Stimulated activated memory B cell treated with anti-CD40 and anti-IgM and Interleukin-4, amounts not matched to agents 10 μg/mL and 1 μg/mL and 100 μg/mL, for 72 hours (primary cell): ENCODE measurements at regions not wholly inside any gene's neighbourhood (a gene's known extent, or its start where the extent isn't known, plus 50 kb on each side); places are given as distances from the start of the nearest gene placed in this dataset.

ENCODE experiments used
- ATAC-seq: fragments of 150-1000 bp; cut with Tn5 transposase; 2 replicates; pipeline ENCODE4 v1.10.0; 2021
- H3K27ac Mint-ChIP-seq: one replicate; pipeline ENCODE4 v1.8.0; 2022; ENCODE audit warnings: mild to moderate bottlenecking, mixed read lengths
- H3K27me3 Mint-ChIP-seq: one replicate; pipeline ENCODE4 v1.8.0; 2022; ENCODE audit warnings: mixed read lengths
- H3K36me3 Mint-ChIP-seq: one replicate; pipeline ENCODE4 v1.8.0; 2022; ENCODE audit warnings: mixed read lengths
- H3K4me1 Mint-ChIP-seq: one replicate; pipeline ENCODE4 v1.8.0; 2022; ENCODE audit warnings: mixed read lengths
- H3K4me3 Mint-ChIP-seq: one replicate; pipeline ENCODE4 v1.8.0; 2022; ENCODE audit warnings: mild to moderate bottlenecking, moderate library complexity, mixed read lengths
- H3K9me3 Mint-ChIP-seq: one replicate; pipeline ENCODE4 v1.8.0; 2022; ENCODE audit warnings: mixed read lengths

DNA sequence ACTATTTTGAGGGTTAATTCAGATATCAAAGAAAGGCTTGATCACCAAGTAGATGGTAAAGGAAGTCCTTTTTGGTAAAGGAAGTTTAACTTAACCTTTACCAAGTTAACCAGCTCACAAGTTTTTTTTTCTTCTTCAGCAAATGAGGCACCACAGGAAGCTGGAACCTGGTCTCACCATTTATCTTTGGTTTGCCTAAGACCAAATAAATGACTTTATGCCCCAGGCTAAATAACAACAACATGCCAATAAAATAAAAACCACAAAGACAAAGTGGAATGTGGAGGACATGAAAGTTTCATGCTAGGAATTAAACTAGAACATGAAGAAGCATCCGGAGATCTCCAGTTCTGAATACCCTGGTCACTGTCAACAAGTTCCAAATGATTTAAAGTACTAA, 116.8 kb upstream of the PRICKLE1 start:
- Mint-ChIP-seq H3K27me3 (no peaks in the 10 kb centered on the region), H3K4me1 (no peaks in the 10 kb centered on the region)

DNA sequence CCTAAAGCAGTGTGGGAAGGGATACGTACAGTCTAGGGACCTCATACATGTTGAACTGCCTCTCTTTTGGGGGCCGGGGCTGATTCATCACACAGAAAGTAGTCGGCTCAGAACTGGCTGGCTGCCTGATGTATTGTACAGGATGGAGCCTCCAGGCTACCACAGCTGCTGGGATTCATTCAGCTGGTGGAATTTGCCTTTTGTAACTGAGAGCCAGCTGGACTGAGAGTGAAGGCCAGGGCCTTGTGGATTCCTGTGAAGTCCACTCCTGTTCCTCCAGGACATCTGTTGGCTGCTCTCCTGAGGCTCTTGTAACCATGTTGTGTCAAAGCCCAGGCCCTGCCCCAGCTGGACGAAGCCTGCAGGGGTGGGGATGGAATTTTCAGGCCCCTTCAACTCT, 116.3 kb upstream of the PRICKLE1 start:
- no peak for ATAC-seq

More for the DNA sequence above, 116.8 kb upstream of the PRICKLE1 start:
- ATAC-seq, result no peak
- Mint-ChIP-seq H3K4me3 (no peak overlapping the region), H3K9me3 (peaks cover 4% of the 10 kb centered on the region), H3K27ac (no peak overlapping the region), H3K36me3 (no peaks in the 10 kb centered on the region)

DNA sequence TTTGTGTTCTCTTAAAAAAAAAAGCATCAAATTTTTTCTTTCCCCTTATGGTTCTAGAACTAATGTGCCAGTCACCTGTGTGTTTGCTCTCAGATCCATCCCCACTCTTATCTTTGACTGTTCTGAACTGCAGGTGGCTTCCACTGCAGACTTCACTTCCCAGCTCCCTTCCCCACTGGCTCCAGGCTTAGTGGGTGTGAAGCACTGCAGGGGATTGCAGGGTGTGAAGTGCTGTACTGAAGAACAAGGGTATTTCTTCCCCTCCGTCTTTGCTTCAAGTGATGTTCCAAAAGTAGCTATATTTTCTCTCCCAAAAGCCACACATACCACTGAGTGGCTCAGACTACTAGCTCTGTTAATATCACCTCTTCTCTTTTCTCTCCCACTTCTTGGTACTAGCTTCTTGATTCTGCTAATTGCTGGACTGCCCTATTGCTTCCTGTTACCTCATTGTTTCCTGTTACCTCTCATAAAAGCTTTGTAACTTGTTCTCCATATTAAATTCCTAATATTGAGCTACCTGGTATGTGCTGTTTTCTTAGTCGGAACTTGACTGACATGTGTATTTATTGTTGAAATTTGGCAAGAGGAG, 115.4 kb upstream of the PRICKLE1 start:
- Mint-ChIP-seq H3K36me3 (no peaks in the 10 kb centered on the region), H3K4me3 (no peak overlapping the region), H3K27me3 (no peaks in the 10 kb centered on the region), H3K27ac (no peak overlapping the region), H3K4me1 (no peaks in the 10 kb centered on the region), H3K9me3 (no peaks in the 10 kb centered on the region)
- ATAC-seq, result no peak

More for the DNA sequence above, 116.3 kb upstream of the PRICKLE1 start:
- no peak overlapping the region for H3K4me3 Mint-ChIP-seq
- H3K36me3 Mint-ChIP-seq, result no peaks in the 10 kb centered on the region
- no peak overlapping the region for H3K27ac Mint-ChIP-seq
- H3K4me1 Mint-ChIP-seq, result no peaks in the 10 kb centered on the region
- H3K27me3 Mint-ChIP-seq, result no peaks in the 10 kb centered on the region
- peaks cover under 1% of the 10 kb centered on the region for H3K9me3 Mint-ChIP-seq

DNA sequence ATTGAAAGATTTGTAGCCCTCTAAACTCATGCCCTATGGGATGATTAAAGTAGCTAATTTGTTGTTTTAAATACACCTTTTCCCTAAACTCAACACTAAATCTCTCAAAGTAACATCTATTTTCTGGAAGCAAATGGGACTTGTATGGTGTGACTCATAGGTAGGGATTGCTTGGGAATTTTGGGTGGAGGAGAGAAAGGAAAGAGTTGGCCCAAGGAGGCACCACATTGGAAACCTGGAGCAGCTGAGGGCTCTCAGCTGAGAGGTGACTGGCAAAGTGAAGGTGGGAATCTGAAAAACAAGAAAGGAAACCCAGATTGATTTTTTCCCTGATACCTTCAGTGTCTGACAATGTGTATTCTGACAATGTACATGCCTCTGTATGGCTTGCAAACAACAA, 114.8 kb upstream of the PRICKLE1 start:
- no peaks in the 10 kb centered on the region for H3K9me3 Mint-ChIP-seq
- no peak overlapping the region for H3K4me3 Mint-ChIP-seq
- no peak for ATAC-seq
- no peaks in the 10 kb centered on the region for H3K36me3 Mint-ChIP-seq
- H3K27ac Mint-ChIP-seq, result no peak overlapping the region
- H3K27me3 Mint-ChIP-seq, result no peaks in the 10 kb centered on the region
- no peaks in the 10 kb centered on the region for H3K4me1 Mint-ChIP-seq

DNA sequence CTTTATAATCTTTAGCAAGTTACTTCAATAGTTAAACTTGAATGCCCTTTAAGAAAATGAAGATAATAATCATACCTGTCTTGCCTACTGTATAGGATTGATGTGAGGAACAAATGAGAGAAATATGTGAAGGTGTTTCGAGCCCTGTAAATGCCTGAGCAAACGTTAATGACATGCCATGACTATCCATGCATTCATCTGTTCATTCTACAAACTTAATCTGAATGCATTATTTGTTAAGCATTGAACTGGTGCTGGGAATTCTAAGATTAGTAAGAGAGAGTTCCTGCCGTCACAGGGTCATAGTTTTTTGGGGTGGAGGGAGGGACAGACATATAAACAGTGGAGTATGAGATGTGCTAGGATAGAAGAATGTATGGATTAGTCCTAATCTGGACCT, 111.5 kb upstream of the PRICKLE1 start:
- no peaks in the 10 kb centered on the region for H3K36me3 Mint-ChIP-seq
- no peak overlapping the region for H3K4me3 Mint-ChIP-seq
- no peak for ATAC-seq
- H3K27ac Mint-ChIP-seq, result no peak overlapping the region
- no peaks in the 10 kb centered on the region for H3K4me1 Mint-ChIP-seq
- H3K9me3 Mint-ChIP-seq, result no peaks in the 10 kb centered on the region
- no peaks in the 10 kb centered on the region for H3K27me3 Mint-ChIP-seq

DNA sequence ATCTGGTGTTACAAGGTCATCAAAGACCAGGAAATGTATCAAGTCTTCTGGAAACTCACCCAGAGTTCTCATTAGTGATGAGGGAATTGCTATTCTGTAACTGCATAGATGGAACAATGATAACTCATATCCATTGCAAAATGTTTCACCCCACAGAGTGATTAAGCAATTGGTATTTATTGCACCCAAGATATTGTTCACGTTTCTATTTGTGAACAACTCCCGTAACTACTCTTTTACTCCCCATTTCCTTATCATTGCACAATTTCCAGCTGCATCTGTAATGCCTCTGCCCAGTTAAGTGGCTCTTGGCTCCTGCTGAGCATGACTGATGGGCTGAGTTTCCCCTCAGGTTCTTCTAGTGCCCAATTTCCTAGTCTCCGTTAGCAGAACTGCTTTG, 108.7 kb upstream of the PRICKLE1 start:
- no peaks in the 10 kb centered on the region for H3K27me3 Mint-ChIP-seq
- no peaks in the 10 kb centered on the region for H3K36me3 Mint-ChIP-seq
- H3K4me1 Mint-ChIP-seq, result no peaks in the 10 kb centered on the region
- no peak overlapping the region for H3K4me3 Mint-ChIP-seq
- peaks cover 2% of the 10 kb centered on the region for H3K9me3 Mint-ChIP-seq
- H3K27ac Mint-ChIP-seq, result no peak overlapping the region
- ATAC-seq, result no peak

DNA sequence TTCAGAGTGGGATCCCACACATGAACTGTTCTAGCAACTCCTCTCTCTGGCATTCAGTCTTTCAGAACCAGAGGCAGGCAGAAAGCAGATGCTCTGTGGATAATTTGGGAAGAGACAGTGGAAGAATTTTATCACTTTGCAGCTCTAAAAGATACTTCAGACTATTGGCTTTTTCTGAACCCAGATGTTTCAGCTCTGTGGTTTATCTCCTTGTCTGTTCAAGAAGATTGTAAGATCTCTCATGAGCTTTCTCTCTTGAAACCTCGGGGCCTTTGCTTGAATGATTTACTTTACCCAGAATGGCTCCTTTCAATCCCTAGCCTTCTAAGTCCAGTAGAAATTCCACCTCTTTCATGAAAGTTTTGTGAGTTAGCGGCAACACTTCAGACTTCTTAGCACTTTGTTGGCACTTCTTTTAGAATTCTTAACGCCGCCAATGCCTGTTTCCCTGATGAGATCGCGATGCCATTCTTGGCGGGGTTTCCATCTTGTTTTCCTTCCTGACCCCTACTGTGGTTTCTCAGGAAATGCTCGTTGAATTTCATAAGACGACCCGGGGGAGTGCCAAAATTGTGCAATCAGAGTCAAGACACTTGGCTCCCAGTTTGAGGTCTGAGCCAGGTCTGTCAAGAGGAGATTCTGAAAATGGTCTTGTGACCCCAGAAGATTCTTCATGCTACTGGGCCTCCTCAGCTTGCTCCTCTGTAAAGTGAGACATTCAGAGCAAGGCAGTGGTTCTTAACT, 107.0 kb upstream of the PRICKLE1 start:
- ATAC-seq, result no peak
- no peaks in the 10 kb centered on the region for H3K4me1 Mint-ChIP-seq
- no peaks in the 10 kb centered on the region for H3K36me3 Mint-ChIP-seq
- no peak overlapping the region for H3K4me3 Mint-ChIP-seq
- peaks cover 2% of the 10 kb centered on the region for H3K9me3 Mint-ChIP-seq
- H3K27me3 Mint-ChIP-seq, result no peaks in the 10 kb centered on the region
- no peak overlapping the region for H3K27ac Mint-ChIP-seq

DNA sequence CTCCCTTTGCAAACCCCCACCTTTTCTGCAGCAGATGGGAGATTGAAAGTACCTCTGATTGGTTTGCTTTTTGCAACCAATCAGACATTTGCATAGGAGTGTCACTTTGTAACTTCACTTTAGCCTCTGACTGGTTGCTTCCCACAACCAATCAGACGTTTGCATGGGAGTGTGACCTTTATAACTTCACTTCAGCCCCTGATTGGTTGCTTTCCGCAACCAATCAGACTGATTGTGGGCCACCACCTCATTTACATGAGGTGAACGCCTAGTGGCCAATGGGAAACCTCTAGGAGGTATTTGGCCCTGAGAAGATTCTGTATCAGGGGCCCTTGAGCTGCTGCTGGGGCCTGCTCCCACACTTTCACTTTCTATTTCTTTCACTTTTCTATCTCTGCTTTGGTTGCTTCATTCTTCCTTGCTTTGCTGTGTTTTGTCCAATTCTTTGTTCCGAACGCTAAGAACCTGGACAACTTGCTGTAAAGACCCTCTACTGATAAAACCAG, 106.0 kb upstream of the PRICKLE1 start:
- H3K27ac Mint-ChIP-seq, result no peak overlapping the region

DNA sequence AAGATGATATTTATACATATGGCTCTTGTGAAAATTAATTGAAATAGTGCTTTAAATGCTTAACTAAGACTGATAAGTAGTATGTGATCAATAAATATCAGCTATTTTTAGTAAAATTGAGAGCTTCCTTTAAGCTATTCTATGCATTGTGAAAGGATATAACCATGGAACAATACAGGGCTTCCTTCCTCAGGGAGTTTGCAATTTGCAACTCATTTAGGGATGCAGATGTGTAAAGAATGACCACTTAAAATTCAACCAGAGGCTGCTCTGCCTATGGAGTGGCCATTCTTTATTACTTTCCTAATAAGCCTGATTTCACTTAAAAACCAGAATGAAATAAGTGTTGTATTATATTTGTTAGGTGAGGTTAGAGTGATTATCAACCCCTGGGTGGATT, 103.2 kb upstream of the PRICKLE1 start:
- H3K27ac Mint-ChIP-seq, result no peak overlapping the region
- no peaks in the 10 kb centered on the region for H3K4me1 Mint-ChIP-seq
- no peaks in the 10 kb centered on the region for H3K36me3 Mint-ChIP-seq
- H3K4me3 Mint-ChIP-seq, result no peak overlapping the region
- peaks cover 10% of the 10 kb centered on the region for H3K27me3 Mint-ChIP-seq
- peaks cover 6% of the 10 kb centered on the region for H3K9me3 Mint-ChIP-seq
- ATAC-seq, result no peak

More for the DNA sequence above, 106.0 kb upstream of the PRICKLE1 start:
- H3K4me1 Mint-ChIP-seq, result no peaks in the 10 kb centered on the region
- ATAC-seq, result no peak
- H3K4me3 Mint-ChIP-seq, result no peak overlapping the region
- H3K36me3 Mint-ChIP-seq, result no peaks in the 10 kb centered on the region
- no peaks in the 10 kb centered on the region for H3K27me3 Mint-ChIP-seq
- H3K9me3 Mint-ChIP-seq, result peaks cover 5% of the 10 kb centered on the region

DNA sequence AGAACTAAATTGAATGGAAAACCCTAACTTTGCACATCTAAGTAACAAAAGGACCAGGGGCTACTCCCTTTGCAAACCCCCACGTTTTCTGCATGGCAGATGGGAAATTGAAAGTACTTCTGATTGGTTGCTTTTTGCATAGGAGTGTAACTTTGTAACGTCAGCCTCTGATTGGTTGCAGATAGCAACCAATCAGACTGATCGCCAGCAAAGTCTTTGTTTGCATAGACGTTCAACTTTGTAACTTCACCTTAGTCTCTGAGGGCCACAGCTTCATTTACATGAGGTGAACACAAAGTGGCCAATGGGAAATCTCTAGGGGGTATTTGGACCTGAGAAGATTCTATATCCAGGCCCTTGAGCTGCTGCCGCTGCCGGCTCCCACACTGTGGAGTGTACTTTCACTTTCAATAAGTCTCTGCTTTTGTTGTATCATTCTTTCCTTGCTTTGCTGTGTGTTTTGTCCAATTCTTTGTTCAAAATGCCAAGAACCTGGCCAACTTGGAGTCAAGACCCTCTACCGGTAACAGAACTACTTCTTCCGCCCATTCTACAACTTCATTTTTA, 102.5 kb upstream of the PRICKLE1 start:
- H3K36me3 Mint-ChIP-seq, result no peaks in the 10 kb centered on the region
- peaks cover 6% of the 10 kb centered on the region for H3K9me3 Mint-ChIP-seq
- no peak overlapping the region for H3K27ac Mint-ChIP-seq
- ATAC-seq, result no peak
- H3K4me3 Mint-ChIP-seq, result no peak overlapping the region
- no peaks in the 10 kb centered on the region for H3K4me1 Mint-ChIP-seq
- H3K27me3 Mint-ChIP-seq, result peaks cover 10% of the 10 kb centered on the region

DNA sequence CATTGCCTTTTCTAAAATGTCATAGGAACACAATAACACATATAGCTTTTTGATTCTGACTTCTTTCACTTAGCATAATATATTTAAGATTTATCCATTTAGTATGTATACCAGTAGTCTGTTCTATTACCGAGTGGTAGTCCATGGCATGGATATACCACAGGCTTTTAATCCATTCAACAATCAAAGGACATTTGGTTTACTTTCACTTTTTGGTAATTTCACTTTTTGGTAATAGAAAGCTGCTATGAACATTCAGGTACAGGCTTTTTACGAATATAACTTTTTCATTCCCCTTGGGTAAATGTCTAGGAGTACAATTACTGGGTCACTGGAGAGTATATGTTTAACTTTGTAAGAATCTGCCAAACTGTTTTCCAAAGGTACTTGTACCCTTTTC, 100.7 kb upstream of the PRICKLE1 start:
- Mint-ChIP-seq H3K9me3 (peaks cover 4% of the 10 kb centered on the region), H3K4me3 (no peak overlapping the region), H3K36me3 (no peaks in the 10 kb centered on the region), H3K4me1 (no peaks in the 10 kb centered on the region), H3K27ac (no peak overlapping the region), H3K27me3 (peaks cover 10% of the 10 kb centered on the region)
- ATAC-seq, result no peak

DNA sequence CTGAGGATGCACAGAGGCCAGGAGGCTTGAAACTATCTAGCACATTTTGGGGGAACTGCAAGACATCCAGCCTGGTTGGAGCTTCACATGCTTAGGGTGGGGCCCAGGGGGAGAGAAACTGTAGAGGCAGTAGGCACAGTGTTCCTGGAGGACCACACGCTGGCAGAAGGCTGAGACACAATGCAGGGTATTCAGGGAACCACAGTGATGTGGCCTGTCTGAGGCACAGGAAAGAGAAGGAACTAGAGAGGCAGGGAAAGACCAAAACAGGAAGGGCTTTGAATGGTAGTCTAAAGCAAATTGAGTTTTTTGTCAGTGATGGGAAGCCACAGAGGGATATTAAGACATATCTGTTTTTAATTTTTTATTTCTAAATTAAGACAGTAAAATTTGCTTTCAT, 100.2 kb upstream of the PRICKLE1 start:
- ATAC-seq, result no peak
- Mint-ChIP-seq H3K4me3 (no peak overlapping the region), H3K4me1 (no peaks in the 10 kb centered on the region), H3K9me3 (peaks cover 4% of the 10 kb centered on the region), H3K36me3 (no peaks in the 10 kb centered on the region), H3K27me3 (peaks cover 10% of the 10 kb centered on the region), H3K27ac (no peak overlapping the region)

DNA sequence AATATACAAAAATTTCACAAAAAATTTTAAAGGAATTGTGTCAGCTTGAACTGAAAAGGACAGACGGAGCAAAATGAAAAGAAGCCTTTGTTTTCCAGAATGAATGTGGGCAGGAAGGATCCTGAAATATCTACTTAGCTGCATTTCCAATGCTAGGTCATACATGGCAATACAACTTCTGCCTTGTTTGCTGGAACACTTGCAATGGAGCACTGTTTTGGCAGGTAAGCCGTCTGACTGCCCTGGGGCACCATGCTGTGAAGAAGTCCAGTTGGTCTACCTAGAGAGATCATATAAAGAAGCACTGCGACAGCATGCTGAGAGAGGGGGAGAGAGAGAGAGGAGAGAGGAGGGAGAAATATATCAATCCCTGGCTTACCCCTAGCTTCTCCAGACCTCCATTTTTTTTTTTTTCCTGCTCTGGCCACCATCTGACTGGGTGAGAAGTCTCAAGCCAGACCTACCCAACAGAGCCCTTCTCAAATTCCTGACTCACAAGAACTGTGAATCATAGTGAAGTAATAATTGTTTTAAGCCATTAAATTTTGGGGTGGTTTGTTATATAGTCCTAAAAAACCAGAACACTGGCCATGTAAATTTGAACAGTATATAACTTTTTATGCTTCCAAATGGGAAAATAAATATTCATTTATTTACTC, 97.1 kb upstream of the PRICKLE1 start:
- Mint-ChIP-seq H3K4me1 (no peaks in the 10 kb centered on the region), H3K9me3 (peaks cover 4% of the 10 kb centered on the region), H3K27ac (no peak overlapping the region), H3K4me3 (no peak overlapping the region), H3K36me3 (no peaks in the 10 kb centered on the region), H3K27me3 (peaks cover 10% of the 10 kb centered on the region)
- no peak for ATAC-seq

DNA sequence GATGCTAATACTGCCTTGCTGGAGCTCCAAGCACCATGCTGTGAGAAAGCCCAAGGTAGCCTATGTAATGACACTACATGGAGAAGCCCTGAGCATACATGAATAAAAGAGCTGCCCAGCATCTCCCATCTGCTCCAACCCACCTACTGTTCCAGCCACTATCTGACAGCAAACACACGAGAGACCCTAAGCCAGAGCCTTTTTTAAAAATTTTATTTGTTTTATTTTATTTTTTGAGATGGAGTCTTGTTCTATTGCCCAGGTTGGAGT, 95.2 kb upstream of the PRICKLE1 start:
- ATAC-seq, result no peak
- H3K36me3 Mint-ChIP-seq, result no peaks in the 10 kb centered on the region
- no peaks in the 10 kb centered on the region for H3K4me1 Mint-ChIP-seq
- no peaks in the 10 kb centered on the region for H3K9me3 Mint-ChIP-seq
- H3K4me3 Mint-ChIP-seq, result no peak overlapping the region
- H3K27ac Mint-ChIP-seq, result no peak overlapping the region
- H3K27me3 Mint-ChIP-seq, result peaks cover 8% of the 10 kb centered on the region

DNA sequence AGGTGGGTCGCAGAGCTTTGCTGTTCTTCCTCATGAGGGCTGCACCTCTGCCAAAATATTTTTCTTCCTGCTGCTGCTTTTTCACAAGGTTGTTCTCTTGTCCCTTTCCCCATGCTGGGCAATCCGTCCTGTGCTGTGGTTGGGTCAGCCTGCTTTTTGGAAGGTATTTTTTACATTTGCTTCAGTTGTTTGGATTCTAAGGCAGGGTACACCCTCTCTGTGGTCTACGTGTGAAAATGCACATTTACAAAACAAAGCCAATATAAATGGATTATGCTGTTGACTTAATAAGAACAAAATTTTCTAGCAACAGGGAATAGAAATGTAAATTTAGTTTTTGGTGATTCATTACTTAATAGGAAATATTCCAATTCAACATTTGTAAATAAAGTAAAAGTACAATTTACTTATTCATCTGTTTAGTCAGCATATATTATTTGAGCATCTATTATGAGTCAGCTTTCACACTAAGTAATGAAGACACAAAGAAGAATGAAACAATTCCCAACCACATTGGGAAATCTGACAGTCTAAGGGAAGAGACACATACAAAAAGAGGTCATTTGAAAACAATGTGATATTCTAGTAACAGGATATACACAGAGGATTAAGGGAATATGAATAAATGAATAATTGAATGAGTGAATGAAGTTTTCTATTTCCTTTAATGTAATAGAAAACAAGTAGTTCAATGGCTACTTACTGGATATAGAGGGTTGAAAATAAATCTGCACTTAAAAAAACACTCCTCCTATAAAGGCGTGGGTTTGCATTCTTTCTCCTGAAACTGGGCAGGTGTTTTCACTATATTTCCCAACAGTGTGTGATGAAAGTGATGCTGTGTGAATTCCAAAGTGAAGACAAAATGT, 94.6 kb upstream of the PRICKLE1 start:
- Mint-ChIP-seq H3K27ac (no peak overlapping the region), H3K4me3 (no peak overlapping the region), H3K36me3 (no peaks in the 10 kb centered on the region), H3K27me3 (peaks cover 2% of the 10 kb centered on the region), H3K4me1 (no peaks in the 10 kb centered on the region), H3K9me3 (no peaks in the 10 kb centered on the region)
- no peak for ATAC-seq
